ENCODE measurements at regions not wholly inside any gene's neighbourhood (a gene's known extent, or its start where the extent isn't known, plus 50 kb on each side); places are given as distances from the start of the nearest gene placed in this dataset.

GRCh38 chr12:20127413-20127812 is 240.9 kb upstream of the PDE3A start:
- Histone ChIP-seq H3K9me3 (ENCODE audit: control insufficient read depth, insufficient read depth, low read length) (no peaks in the 10 kb centered on the region), H4K5ac (ENCODE audit: low read depth, low read length) (no peak overlapping the region), H2AFZ (replicated peaks; ENCODE audit: low read length, poor library complexity) (no peak overlapping the region), H4K8ac (ENCODE audit: low read depth in 2 of 2, low read length in 2 of 2) (0 out of 4 replicates have a peak overlapping the region, but pooled peaks of 1 of the 2 experiments have one; percentile 52), H4K20me1 (ENCODE audit: insufficient read depth, low read length) (no peaks in the 10 kb centered on the region), H3K27me3 (ENCODE audit: control insufficient read depth, insufficient read depth, low read length) (no peaks in the 10 kb centered on the region), H2BK15ac (ENCODE audit: low read depth, low read length) (no peak overlapping the region), H3K23ac (ENCODE audit: low read depth, low read length) (no peak overlapping the region), H3K4ac (ENCODE audit: low read depth, low read length) (0 out of 2 replicates have a peak overlapping the region, but pooled peaks have one; percentile 15), H3K9ac (ENCODE audit: low read depth, low read length) (no peak overlapping the region), H3K56ac (ENCODE audit: extremely low read depth, insufficient read depth, low read length) (no peak overlapping the region), H2BK120ac (ENCODE audit: low read depth, low read length) (no peak overlapping the region), H4K91ac (ENCODE audit: insufficient read depth, low read depth, low read length) (no peak overlapping the region), H3K9me1 (ENCODE audit: insufficient read depth, low read length) (no peaks in the 10 kb centered on the region), H2AK9ac (replicated peaks; ENCODE audit: low read depth, low read length, poor library complexity) (no peak overlapping the region), H2BK5ac (ENCODE audit: low read depth, low read length, poor library complexity, severe bottlenecking) (no peak overlapping the region), H3K36me3 (ENCODE audit: control insufficient read depth, insufficient read depth, low read length) (no peaks in the 10 kb centered on the region), H3K27ac (ENCODE audit: insufficient read depth, low read length) (no peak overlapping the region), H3K14ac (replicated peaks; ENCODE audit: low read depth, low read length) (no peak overlapping the region), H3K4me2 (ENCODE audit: low read depth, low read length) (no peak overlapping the region), H2AK5ac (ENCODE audit: low read depth, low read length) (no peak overlapping the region), H3K79me1 (ENCODE audit: low read depth in 1 of 2, low read length in 2 of 2) (no peaks in the 10 kb centered on the region), H3K4me1 (ENCODE audit: control insufficient read depth, insufficient read depth, low read length) (peaks cover 2% of the 10 kb centered on the region; the same call in 1 of the 2 replicates), H3K18ac (ENCODE audit: low read depth, low read length) (peak overlapping the region; percentile 34; the same call in 1 of the 2 replicates), H3K4me3 (ENCODE audit: insufficient read depth, low read depth, low read length) (no peak overlapping the region), H2BK20ac (ENCODE audit: low read depth, low read length) (0 out of 2 replicates have a peak overlapping the region, but pooled peaks have one; percentile 11)
- ATAC-seq (ENCODE audit: low read depth) (no peak), DNase-seq (no peak)
- no TSS peak for BruUV-seq (replicated peaks)
- ChIA-PET POLR2A (ENCODE audit: unreplicated experiment) (no interaction called here), CTCF (no interaction called here)
- dilution Hi-C loops (cut with HindIII; ENCODE audit: low sequenced_read_pairs, unreplicated experiment) (no loop called here), in situ Hi-C loops (cut with MboI; ENCODE audit: low sequenced_read_pairs) (no loop called here), intact Hi-C loops (cut with micrococcal nuclease) (no loop called here)
- TF ChIP-seq CEBPB (IDR thresholded peaks at IDR 0.05; ENCODE audit: low read depth, low read length) (no peak), MAFK (IDR thresholded peaks at IDR 0.05; ENCODE audit: low read depth, low read length) (no peak), BHLHE40 (IDR thresholded peaks at IDR 0.05; ENCODE audit: low read depth, low read length) (no peak), MXI1 (IDR thresholded peaks at IDR 0.05; ENCODE audit: borderline replicate concordance, low read depth, low read length) (no peak), RFX5 (IDR thresholded peaks at IDR 0.05; ENCODE audit: low read depth, low read length) (no peak)
- WGBS, 2 experiments (ENCODE audit: extremely low coverage in 2 of 2, insufficient read length in 1 of 2), result no CpG with 5 or more reads among the region's 2 CpGs
